HT1080 (cell line): ENCODE measurements at regions not wholly inside any gene's neighbourhood (a gene's known extent, or its start where the extent isn't known, plus 50 kb on each side); places are given as distances from the start of the nearest gene placed in this dataset. TPM values are rescaled to one million over a fixed set of nuclear protein-coding genes. Genes with fewer than 3 reads are reported as not detected.
"Not testable (repeated sequence)": the region's sequence is repeated elsewhere in the genome, so short reads cannot be mapped to it uniquely, and the experiment has no call there.

Experiments
- DNase-seq: peaks from one replicate; pipeline ENCODE4 v3.0.0-alpha.2; 2015; ENCODE audit warnings: low read depth
- small RNA-seq: library from RNA; depleted of rRNA; stranded (forward); fragments of <200 nt; gene quantifications from one replicate; pipeline ENCODE3, GENCODE V24; 2014

- DNase-seq, result no peak
Observed at GRCh38 chr6:106728296-106728870, 99.0 kb downstream of the QRSL1 start.

- DNase-seq, result no peak
Observed at GRCh38 chr6:106727480-106728149, 98.2 kb downstream of the QRSL1 start.

DNA sequence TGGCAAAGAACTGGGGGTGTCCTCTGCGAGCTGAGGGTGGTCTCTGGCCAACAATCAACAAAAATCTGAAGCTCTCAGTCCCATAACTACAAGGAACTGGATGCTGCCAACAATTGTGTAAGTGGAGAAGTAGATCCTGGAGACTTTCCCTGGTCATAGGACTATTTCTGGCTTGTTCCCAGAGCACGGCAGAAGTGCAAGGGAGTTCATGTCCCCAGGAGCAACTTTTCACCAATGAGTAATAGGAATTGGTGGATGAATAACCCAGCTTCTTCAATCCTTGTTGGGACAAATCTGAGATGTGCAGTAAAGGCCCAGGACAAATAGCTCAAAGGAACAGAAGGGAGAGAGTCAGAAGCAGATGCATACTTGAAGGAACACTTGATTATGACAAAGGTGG lies 95.5 kb downstream of the QRSL1 start:
- no peak for DNase-seq

- DNase-seq, result no peak
Observed at GRCh38 chr6:106724337-106724736, 95.0 kb downstream of the QRSL1 start.

DNA sequence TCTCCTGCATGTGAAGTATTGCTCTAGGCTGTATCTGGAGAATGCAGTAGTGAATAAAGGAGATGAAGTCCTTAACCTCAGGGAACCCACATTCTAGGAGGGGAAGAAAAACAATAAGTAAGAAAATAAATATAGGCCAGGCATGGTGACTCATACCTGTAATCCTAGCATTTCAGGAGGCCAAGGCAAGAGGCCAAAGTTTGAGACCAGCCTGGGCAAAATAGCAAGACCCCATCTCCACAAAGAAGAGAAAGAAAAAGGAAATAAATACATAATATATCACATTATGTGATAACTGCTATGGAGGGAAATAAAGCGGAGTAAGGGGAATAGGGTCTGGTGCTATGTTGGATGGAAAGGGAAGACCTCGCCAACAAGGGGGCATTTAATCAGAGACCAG lies 94.0 kb downstream of the QRSL1 start:
- not testable (repeated sequence) for DNase-seq

- DNase-seq, result peak; percentile 33
Observed at GRCh38 chr6:106721189-106721588, 91.8 kb downstream of the QRSL1 start.

Small RNA genes in the stretch of these regions (small RNA-seq; reads per million reads assigned to genes)
- not detected for gene MIR587
- not detected for gene RNU6-117P
